ENCODE measurements at regions not wholly inside any gene's neighbourhood (a gene's known extent, or its start where the extent isn't known, plus 50 kb on each side); places are given as distances from the start of the nearest gene placed in this dataset.

DNA sequence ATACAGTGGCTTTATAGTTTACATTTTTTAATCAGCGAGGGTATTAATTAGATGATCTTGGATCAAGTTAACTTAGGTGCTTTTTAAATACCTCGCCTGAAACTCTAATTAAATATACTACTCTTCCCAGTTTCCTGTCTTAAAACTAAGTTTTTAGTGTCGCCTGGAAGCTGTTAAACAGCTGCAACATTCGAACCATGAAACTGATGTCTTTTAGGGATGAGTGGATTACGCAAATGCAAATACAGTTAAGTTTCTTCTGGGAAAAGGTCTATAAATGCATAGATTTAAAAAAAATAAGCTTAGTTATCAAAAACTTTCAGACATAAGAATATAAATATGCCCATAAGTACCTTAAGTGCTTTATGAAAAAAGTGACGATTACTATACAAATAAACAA is 228.3 kb downstream of the PTPRC start:
- Histone ChIP-seq H3K9me3 (ENCODE audit: control insufficient read depth, insufficient read depth, low read depth, low read length) (no peaks in the 10 kb centered on the region), H3K36me3 (ENCODE audit: control insufficient read depth in 2 of 2, insufficient read depth in 1 of 2, low read length in 2 of 2) (no peaks in the 10 kb centered on the region; a peak in 1 of 3 replicates), H3K4me1 (ENCODE audit: control insufficient read depth, insufficient read depth, low read length) (no peaks in the 10 kb centered on the region), H3K27ac (ENCODE audit: extremely low read depth, low read depth, low read length) (no peak overlapping the region), H3K4me3 (ENCODE audit: low read depth, low read length) (no peak overlapping the region)
- TF ChIP-seq ZSCAN4 (tag by site-specific recombination; IDR thresholded peaks at IDR 0.05): no peak
- TF ChIP-seq ZNF791 (tag by site-specific recombination; IDR thresholded peaks at IDR 0.05): no peak
- TF ChIP-seq ZNF76 (tag by site-specific recombination; IDR thresholded peaks at IDR 0.05; ENCODE audit: borderline replicate concordance, low read depth): no peak
- TF ChIP-seq ZNF138 (tag by site-specific recombination; IDR thresholded peaks at IDR 0.05; ENCODE audit: borderline replicate concordance): no peak
- no peak for TF ChIP-seq ZNF660 (tag by site-specific recombination; IDR thresholded peaks at IDR 0.05)
- TF ChIP-seq BCL11A (tag by site-specific recombination; IDR thresholded peaks at IDR 0.05; ENCODE audit: low read depth): no peak
- TF ChIP-seq ZNF18 (tag by site-specific recombination; IDR thresholded peaks at IDR 0.05): no peak
- TF ChIP-seq, protein P1, sequence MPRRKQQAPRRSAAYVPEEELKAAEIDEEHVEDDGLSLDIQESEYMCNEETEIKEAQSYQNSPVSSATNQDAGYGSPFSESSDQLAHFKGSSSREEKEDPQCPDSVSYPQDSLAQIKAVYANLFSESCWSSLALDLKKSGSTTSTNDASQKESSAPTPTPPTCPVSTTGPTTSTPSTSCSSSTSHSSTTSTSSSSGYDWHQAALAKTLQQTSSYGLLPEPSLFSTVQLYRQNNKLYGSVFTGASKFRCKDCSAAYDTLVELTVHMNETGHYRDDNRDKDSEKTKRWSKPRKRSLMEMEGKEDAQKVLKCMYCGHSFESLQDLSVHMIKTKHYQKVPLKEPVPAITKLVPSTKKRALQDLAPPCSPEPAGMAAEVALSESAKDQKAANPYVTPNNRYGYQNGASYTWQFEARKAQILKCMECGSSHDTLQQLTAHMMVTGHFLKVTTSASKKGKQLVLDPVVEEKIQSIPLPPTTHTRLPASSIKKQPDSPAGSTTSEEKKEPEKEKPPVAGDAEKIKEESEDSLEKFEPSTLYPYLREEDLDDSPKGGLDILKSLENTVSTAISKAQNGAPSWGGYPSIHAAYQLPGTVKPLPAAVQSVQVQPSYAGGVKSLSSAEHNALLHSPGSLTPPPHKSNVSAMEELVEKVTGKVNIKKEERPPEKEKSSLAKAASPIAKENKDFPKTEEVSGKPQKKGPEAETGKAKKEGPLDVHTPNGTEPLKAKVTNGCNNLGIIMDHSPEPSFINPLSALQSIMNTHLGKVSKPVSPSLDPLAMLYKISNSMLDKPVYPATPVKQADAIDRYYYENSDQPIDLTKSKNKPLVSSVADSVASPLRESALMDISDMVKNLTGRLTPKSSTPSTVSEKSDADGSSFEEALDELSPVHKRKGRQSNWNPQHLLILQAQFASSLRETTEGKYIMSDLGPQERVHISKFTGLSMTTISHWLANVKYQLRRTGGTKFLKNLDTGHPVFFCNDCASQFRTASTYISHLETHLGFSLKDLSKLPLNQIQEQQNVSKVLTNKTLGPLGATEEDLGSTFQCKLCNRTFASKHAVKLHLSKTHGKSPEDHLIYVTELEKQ (tag by site-specific recombination; IDR thresholded peaks at IDR 0.05; ENCODE audit: borderline replicate concordance): no peak
- TF ChIP-seq ZNF280C (tag by site-specific recombination; IDR thresholded peaks at IDR 0.05): no peak
- TF ChIP-seq ZFP41 (tag by site-specific recombination; IDR thresholded peaks at IDR 0.05; ENCODE audit: borderline replicate concordance): no peak
- no peak for TF ChIP-seq ZFP3 (tag by site-specific recombination; IDR thresholded peaks at IDR 0.05; ENCODE audit: low read depth)
- no peak for TF ChIP-seq RBAK (tag by site-specific recombination; IDR thresholded peaks at IDR 0.05)
- no peak for TF ChIP-seq ZNF514 (tag by site-specific recombination; IDR thresholded peaks at IDR 0.05)
- TF ChIP-seq, protein P2, sequence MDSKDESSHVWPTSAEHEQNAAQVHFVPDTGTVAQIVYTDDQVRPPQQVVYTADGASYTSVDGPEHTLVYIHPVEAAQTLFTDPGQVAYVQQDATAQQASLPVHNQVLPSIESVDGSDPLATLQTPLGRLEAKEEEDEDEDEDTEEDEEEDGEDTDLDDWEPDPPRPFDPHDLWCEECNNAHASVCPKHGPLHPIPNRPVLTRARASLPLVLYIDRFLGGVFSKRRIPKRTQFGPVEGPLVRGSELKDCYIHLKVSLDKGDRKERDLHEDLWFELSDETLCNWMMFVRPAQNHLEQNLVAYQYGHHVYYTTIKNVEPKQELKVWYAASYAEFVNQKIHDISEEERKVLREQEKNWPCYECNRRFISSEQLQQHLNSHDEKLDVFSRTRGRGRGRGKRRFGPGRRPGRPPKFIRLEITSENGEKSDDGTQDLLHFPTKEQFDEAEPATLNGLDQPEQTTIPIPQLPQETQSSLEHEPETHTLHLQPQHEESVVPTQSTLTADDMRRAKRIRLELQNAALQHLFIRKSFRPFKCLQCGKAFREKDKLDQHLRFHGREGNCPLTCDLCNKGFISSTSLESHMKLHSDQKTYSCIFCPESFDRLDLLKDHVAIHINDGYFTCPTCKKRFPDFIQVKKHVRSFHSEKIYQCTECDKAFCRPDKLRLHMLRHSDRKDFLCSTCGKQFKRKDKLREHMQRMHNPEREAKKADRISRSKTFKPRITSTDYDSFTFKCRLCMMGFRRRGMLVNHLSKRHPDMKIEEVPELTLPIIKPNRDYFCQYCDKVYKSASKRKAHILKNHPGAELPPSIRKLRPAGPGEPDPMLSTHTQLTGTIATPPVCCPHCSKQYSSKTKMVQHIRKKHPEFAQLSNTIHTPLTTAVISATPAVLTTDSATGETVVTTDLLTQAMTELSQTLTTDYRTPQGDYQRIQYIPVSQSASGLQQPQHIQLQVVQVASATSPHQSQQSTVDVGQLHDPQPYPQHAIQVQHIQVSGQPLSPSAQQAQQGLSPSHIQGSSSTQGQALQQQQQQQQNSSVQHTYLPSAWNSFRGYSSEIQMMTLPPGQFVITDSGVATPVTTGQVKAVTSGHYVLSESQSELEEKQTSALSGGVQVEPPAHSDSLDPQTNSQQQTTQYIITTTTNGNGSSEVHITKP (tag by site-specific recombination; IDR thresholded peaks at IDR 0.05): no peak
- no peak for TF ChIP-seq ZBTB7A (tag by site-specific recombination; IDR thresholded peaks at IDR 0.05; ENCODE audit: low read depth)
- CTCF ChIA-PET: interaction anchor here (0.7 kb wide), 1 partner anchor 9 kb away, joined by 3 read pairs; no protein-coding TSS in a partner anchor
- POLR2A ChIA-PET: no interaction called here

Data from HEK293 (cell line).